Stomach (tissue), 8 donors: ENCODE measurements at regions not wholly inside any gene's neighbourhood (a gene's known extent, or its start where the extent isn't known, plus 50 kb on each side); places are given as distances from the start of the nearest gene placed in this dataset.

Experiments used
- DNase-seq, 2 donors: peaks; one replicate each; pipeline versions ENCODE4 v3.0.0 to v3.0.0-alpha.2; 2013 to 2019
- H3K27ac ChIP-seq, 5 donors: fragments of 200-600 bp in 4 of 5; sonication (generic) in 4 of 5; one replicate each; pipeline ENCODE4 v1.5.1; 2013 to 2019; ENCODE audit warnings: mild to moderate bottlenecking in 1 of 5, moderate library complexity in 1 of 5
- H3K27me3 ChIP-seq, 3 donors: fragments of 200-600 bp; sonication (generic); one replicate each; pipeline ENCODE4 v1.5.1; 2017 to 2019; ENCODE audit warnings: mixed run types in 1 of 3
- H3K36me3 ChIP-seq, 4 donors: fragments of 200-600 bp; sonication (generic); 1 replicate in 3 of 4; 2 replicates in 1 of 4; pipeline ENCODE4 v1.5.1; 2016 to 2019
- H3K4me1 ChIP-seq, 4 donors: fragments of 200-600 bp; sonication (generic); one replicate each; pipeline ENCODE4 v1.5.1; 2016 to 2019
- H3K4me3 ChIP-seq, 4 donors: fragments of 200-600 bp; sonication (generic) in 3 of 4; one replicate each; pipeline ENCODE4 v1.5.1; 2016 to 2019; ENCODE audit warnings: mild to moderate bottlenecking in 1 of 4
- H3K9me3 ChIP-seq, 4 donors: fragments of 200-600 bp; sonication (generic); one replicate each; pipeline ENCODE4 v1.5.1; 2016 to 2019
- EP300 ChIP-seq: sonication (generic); formaldehyde crosslinking; IDR thresholded peaks from one replicate; pipeline ENCODE4 v1.6.1; 2017; ENCODE audit warnings: antibody characterized with exemption
- POLR2A ChIP-seq, 4 donors: fragments of 450-650 bp; IDR thresholded peaks; one replicate each; pipeline ENCODE4 v1.6.1; 2016; ENCODE audit warnings: antibody characterized with exemption in 4 of 4, control low read depth in 2 of 4, mild to moderate bottlenecking in 1 of 4, moderate library complexity in 1 of 4
- POLR2AphosphoS5 ChIP-seq, 3 donors: sonication (generic); formaldehyde crosslinking; IDR thresholded peaks; one replicate each; pipeline ENCODE4 v1.6.1; 2016; ENCODE audit warnings: antibody characterized with exemption in 3 of 3
- WGBS, 5 donors: extraction: QIAGEN DNeasy Blood & Tissue Kit in 3 of 5; methylation state at CpG; one replicate each; pipeline versions ENCODE4 v1.1.5 to v1.1.7; 2013 to 2018; 5-methylcytosine and 5-hydroxymethylcytosine counted together
- intact Hi-C: fragments of 100-400 bp; cut with DNase I; formaldehyde crosslinking; loops from one replicate; pipeline ENCODE4 v1.15.1; 2023; ENCODE audit warnings: low total_unique reads
- TF ChIP-seq, protein P1 (sequence below), 7 experiments: fragments of 450-650 bp in 4 of 7; fragments of 200-600 bp in 3 of 7; sonication (generic) in 3 of 7; IDR thresholded peaks; one replicate each; pipeline ENCODE4 v1.5.1; 2016 to 2019; ENCODE audit warnings: antibody characterized with exemption in 7 of 7, control low read depth in 2 of 7, mild to moderate bottlenecking in 1 of 7
- donor health status: healthy with polysubstance abuse.
- donor health status: Bipolar disorder and iron deficiency.
- donor health status: healthy.

DNA sequence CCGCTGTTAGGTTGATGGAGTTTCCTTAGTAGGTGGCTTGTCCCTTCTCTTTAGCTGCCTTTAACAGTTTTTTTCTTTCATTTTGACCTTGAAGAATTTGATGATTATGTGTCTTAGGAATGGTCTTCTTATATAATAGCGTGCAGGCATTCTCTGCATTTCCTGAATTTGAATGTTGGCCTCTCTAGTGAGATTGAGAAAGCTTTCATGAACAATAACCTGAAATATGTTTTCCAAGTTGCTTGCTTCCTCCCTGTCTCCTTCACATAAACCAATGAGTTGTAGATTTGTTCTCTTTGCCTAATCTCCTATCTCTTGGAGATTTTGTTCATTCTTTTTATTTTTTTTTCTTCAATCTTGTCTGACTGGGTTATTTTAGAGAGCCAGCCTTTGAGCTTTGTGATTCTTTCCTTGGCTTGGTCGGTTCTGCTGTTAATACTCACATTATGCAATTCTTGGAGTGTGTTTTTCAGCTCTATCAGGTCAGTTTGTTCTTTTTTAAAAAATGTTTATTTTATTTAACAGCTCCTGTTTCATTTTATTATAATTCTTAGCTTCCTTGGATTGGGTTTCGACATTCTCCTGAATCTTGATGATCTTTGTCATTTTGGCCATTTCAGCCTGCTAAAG, 627.9 kb downstream of the SI start:
- Histone ChIP-seq H3K36me3 (no peaks in the 10 kb centered on the region), H3K4me1 (no peaks in the 10 kb centered on the region), H3K9me3 (peaks cover 0 to 8% (median 6%) of the 10 kb centered on the region in 4 donors), H3K27ac (peak overlapping the region in 3 of 5 donors; percentile 50 to 68 (median 64)), H3K4me3 (no peak overlapping the region), H3K27me3 (no peaks in the 10 kb centered on the region)
- 53 to 62% (median 55%) methylated on average over 4 of the region's 4 CpGs for WGBS, 5 donors
- no peak for DNase-seq
- intact Hi-C loops = no loop called here
- TF ChIP-seq, protein P1, sequence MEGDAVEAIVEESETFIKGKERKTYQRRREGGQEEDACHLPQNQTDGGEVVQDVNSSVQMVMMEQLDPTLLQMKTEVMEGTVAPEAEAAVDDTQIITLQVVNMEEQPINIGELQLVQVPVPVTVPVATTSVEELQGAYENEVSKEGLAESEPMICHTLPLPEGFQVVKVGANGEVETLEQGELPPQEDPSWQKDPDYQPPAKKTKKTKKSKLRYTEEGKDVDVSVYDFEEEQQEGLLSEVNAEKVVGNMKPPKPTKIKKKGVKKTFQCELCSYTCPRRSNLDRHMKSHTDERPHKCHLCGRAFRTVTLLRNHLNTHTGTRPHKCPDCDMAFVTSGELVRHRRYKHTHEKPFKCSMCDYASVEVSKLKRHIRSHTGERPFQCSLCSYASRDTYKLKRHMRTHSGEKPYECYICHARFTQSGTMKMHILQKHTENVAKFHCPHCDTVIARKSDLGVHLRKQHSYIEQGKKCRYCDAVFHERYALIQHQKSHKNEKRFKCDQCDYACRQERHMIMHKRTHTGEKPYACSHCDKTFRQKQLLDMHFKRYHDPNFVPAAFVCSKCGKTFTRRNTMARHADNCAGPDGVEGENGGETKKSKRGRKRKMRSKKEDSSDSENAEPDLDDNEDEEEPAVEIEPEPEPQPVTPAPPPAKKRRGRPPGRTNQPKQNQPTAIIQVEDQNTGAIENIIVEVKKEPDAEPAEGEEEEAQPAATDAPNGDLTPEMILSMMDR (IDR thresholded peaks at IDR 0.05) = no peak
- TF ChIP-seq EP300 (no peak), POLR2A (IDR thresholded peaks at IDR 0.05) (no peak), POLR2AphosphoS5 (IDR thresholded peaks at IDR 0.05) (no peak)

DNA sequence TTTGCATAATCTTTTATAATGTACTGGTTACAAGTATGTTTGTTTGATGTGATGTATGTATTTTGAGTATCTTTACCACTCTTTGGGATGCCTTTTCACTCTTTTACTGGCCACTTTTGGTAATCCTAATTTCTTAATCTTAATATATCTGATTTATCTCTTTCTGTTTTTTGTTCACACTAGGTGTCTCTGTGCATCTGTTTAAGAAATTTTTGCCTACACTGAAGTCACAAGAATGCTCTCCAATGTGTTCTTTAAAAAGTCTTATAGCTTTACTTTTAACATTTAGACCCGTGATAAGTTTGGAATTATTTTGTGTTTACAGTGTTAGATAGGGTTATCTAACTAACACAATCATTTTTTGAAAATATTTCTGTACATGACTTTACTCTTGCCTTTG, 659.1 kb downstream of the SI start:
- no peak for DNase-seq
- Histone ChIP-seq H3K9me3 (no peaks in the 10 kb centered on the region), H3K4me1 (no peaks in the 10 kb centered on the region), H3K27me3 (no peaks in the 10 kb centered on the region), H3K36me3 (no peaks in the 10 kb centered on the region), H3K27ac (no peak overlapping the region), H3K4me3 (no peak overlapping the region)
- intact Hi-C loops = no loop called here
- no peak for TF ChIP-seq POLR2A (IDR thresholded peaks at IDR 0.05)
- TF ChIP-seq, protein P1 (IDR thresholded peaks at IDR 0.05) = no peak
- TF ChIP-seq POLR2AphosphoS5 (IDR thresholded peaks at IDR 0.05) = no peak
- TF ChIP-seq EP300 = no peak
- 23 to 46% (median 42%) methylated on average over 1 of the region's 1 CpG for WGBS, 5 donors

DNA sequence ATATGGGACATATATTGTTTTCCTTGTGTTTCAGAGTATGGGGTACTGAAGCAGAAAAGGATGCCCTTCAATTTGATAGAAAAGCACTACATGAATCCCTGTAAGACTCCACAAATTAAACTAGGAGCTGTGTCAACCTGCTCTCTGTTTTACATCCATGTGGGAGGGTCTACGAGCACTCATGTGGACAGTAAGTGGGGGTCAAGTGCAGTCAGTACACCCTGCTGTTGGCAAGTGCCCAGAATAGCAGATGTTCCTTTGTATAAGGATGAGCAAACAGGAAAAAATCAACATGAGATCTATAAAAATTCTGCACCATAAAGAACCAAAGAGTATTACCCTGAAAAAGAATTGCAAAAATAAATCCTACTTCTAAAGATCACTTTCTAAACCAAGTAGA, 659.9 kb downstream of the SI start:
- 45 to 67% (median 60%) methylated on average over 1 of the region's 1 CpG for WGBS, 5 donors
- intact Hi-C loops = no loop called here
- H3K9me3 ChIP-seq = no peaks in the 10 kb centered on the region
- DNase-seq = peak in 1 of 2 donors; percentile 25
- no peaks in the 10 kb centered on the region for H3K4me1 ChIP-seq
- H3K27me3 ChIP-seq = no peaks in the 10 kb centered on the region
- no peaks in the 10 kb centered on the region for H3K36me3 ChIP-seq
- no peak overlapping the region for H3K27ac ChIP-seq
- TF ChIP-seq EP300 (no peak), POLR2A (IDR thresholded peaks at IDR 0.05) (no peak), POLR2AphosphoS5 (IDR thresholded peaks at IDR 0.05) (no peak)
- TF ChIP-seq, protein P1 (IDR thresholded peaks at IDR 0.05) = no peak
- H3K4me3 ChIP-seq = no peak overlapping the region

DNA sequence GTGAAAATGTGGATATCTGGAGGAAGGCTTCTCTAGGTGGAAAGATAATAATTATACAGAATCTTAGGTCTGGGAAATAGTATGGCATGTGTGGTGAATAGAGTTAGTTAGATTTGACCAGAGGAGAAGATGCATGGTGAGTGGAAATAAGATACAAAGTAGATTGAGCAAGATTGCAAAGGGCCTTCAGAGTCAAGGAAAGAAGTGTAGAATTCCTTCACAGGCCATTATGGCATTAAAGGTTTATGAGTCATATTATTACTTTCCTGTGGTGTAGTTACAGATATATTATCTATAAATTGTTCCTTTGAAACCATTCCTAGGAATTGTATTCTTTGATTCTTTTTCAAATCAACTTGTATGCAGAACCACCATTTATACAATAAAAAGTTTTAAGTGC, 660.3 kb downstream of the SI start:
- TF ChIP-seq, protein P1 (IDR thresholded peaks at IDR 0.05) = no peak
- no peak for TF ChIP-seq EP300
- TF ChIP-seq POLR2A (IDR thresholded peaks at IDR 0.05) = no peak
- no peak for TF ChIP-seq POLR2AphosphoS5 (IDR thresholded peaks at IDR 0.05)
- no peak for DNase-seq
- Histone ChIP-seq H3K4me1 (no peaks in the 10 kb centered on the region), H3K36me3 (no peaks in the 10 kb centered on the region), H3K27ac (no peak overlapping the region), H3K27me3 (no peaks in the 10 kb centered on the region), H3K4me3 (no peak overlapping the region), H3K9me3 (no peaks in the 10 kb centered on the region)
- intact Hi-C loops = no loop called here
